ENCODE measurements at regions not wholly inside any gene's neighbourhood (a gene's known extent, or its start where the extent isn't known, plus 50 kb on each side); places are given as distances from the start of the nearest gene placed in this dataset.

GRCh38 chr21:41605934-41606285 is 98.0 kb upstream of the TMPRSS2 start:
- no peak for DNase-seq

DNA sequence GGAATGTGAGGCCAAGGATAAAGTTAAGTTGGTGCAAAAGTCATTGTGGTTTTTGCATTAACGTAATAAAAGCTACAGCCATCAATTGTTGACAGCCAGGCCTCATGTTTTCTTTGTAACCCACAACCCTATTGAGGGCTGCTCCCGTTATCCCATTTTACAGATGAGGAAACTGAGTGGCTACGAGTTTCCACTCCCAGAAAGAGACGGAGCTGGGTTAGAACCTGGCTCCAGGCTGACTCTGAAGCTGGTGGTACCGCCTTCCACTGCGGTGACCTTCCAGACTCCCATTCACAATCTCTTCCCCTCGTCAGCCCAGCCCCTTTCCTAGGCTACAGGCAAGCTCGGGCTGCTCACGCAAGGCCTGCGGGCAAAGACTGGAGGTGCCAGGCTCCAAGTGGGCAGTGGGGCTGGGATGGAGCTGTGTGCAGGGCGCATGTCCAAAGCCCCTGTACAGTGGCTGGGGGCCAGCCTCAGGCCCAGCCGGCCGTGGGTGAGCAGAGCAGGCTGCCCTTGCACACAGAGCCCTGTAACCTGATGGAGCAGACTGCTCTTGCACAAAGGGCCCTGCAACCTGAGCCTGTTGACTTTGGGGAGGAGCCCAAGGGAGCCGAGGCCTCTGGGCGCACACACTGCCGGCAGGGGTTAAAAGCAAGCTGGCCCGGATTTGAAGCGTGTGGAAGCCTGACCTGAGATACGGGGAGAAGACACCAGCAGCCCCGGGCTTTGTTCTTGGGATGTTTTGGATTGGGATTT is 97.4 kb upstream of the TMPRSS2 start:
- DNase-seq, result no peak

DNA sequence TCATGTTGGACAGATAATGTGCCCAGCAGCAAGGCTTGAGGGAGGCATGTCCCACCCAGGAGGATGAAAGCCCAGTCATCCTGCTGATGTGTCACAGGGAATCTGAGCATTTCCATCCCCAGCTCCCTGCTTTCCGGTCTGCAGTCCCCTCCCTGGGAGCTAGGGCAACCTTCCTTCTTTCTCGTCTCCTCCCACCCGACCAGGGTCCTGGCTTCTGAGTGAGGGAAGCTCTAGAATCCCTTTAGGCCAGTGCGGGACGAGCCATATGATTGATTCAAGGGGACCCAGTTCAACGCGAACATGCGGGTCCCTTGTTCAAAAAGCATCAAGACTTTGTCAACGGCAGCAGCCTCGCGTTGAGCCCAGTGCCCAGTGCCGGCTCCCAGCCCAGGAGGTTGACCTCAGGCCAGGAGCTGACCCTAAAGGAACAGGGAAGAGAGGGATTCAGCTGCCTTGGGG is 96.7 kb upstream of the TMPRSS2 start:
- DNase-seq, result no peak

- DNase-seq, result no peak
Observed at GRCh38 chr21:41603476-41603875, 95.5 kb upstream of the TMPRSS2 start.

GRCh38 chr21:41602531-41602930 is 94.6 kb upstream of the TMPRSS2 start:
- DNase-seq, result no peak

GRCh38 chr21:41601573-41602368 is 93.8 kb upstream of the TMPRSS2 start:
- DNase-seq, result no peak

DNA sequence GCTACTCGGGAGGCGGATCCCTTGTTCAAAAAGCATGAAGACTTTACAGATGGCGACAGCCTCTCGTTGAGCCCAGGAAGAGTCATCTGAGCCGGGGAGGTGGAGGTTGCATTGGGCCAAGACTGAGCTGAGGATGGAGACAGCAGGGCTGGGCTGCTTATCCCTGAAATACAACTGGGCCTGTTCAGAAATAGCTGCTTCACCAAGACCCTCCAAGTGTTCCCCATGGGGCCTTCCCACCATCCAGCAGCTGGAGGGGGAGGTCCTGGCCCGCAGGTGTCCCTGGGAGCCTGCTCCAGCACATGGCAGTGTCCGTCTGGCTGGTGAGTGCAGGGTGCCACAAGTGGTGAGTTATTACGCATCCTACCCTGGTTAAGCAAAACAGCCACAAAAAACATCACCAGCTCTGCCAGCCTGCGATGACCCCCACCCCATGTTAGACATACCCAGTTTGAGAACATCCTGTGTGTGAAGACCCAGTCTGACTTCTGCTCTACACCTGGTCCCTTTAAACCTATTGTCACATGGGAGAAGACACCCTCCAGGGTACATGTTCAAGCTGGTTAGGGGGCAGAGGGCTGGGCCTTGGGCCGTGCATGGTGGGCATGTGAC is 93.1 kb upstream of the TMPRSS2 start:
- no peak for DNase-seq

- DNase-seq, result no peak
Observed at GRCh38 chr21:41600556-41600955, 92.6 kb upstream of the TMPRSS2 start.

- DNase-seq, result no peak
Observed at GRCh38 chr21:41600116-41600515, 92.2 kb upstream of the TMPRSS2 start.

GRCh38 chr21:41598561-41599431 is 90.8 kb upstream of the TMPRSS2 start:
- no peak for DNase-seq

DNA sequence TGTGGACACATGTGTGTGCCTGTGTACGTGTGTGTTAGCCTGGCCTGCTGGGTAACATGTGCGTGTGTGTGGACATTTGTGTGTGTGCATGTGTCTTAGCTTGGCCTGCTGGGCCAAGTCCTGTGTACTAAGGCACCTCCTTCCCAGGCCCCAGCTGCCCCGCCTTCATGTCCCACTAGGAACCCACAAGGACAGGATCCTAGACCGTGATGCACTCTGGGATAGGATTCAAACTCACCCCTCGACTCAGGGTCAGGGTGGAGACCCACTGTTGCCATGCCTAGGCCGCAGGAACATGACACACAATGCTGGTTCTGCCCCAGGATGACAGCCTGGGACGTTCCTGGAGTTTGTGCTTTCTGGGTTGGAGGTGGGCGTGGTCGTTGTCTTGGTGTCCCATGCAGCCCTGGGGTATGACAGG is 89.9 kb upstream of the TMPRSS2 start:
- no peak for DNase-seq

- DNase-seq, result no peak
Observed at GRCh38 chr21:41597227-41597626, 89.3 kb upstream of the TMPRSS2 start.

DNA sequence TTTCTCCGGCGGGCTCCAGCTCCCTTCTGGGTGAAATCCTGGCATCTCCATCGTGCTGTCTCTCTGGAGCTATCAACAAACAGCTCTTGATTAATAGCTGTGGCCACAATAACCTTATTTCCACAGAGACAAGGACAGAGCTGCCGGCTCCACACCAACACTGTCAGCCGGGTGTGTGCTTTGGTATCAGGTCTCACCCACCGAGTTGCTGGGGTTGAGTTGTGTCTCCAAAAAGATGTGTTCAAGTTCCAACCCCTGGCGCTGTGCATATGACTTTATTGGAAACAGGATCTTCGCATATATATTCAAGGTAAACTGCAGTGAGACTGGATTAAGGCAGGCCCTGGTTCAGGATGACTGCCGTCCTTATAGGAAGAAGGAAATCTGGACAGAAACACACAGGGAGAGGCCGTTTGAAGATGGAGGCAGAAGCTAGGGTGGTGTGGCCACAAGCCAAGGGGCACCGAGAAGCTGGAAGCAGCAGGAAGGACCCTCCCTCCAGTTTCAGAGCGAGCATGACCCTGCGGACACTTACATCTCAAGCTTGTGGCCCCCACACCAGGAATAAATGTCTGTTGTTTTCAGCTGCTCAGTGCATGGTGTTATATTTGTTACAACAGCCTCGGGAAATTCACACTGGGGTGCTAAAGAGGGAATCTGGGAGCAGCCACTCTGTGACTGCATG is 88.4 kb upstream of the TMPRSS2 start:
- DNase-seq, result no peak

GRCh38 chr21:41594268-41594667 is 86.3 kb upstream of the TMPRSS2 start:
- DNase-seq, result no peak

- DNase-seq, result no peak
Observed at GRCh38 chr21:41593760-41594138, 85.8 kb upstream of the TMPRSS2 start.

GRCh38 chr21:41593051-41593759 is 85.2 kb upstream of the TMPRSS2 start:
- DNase-seq, result no peak

DNA sequence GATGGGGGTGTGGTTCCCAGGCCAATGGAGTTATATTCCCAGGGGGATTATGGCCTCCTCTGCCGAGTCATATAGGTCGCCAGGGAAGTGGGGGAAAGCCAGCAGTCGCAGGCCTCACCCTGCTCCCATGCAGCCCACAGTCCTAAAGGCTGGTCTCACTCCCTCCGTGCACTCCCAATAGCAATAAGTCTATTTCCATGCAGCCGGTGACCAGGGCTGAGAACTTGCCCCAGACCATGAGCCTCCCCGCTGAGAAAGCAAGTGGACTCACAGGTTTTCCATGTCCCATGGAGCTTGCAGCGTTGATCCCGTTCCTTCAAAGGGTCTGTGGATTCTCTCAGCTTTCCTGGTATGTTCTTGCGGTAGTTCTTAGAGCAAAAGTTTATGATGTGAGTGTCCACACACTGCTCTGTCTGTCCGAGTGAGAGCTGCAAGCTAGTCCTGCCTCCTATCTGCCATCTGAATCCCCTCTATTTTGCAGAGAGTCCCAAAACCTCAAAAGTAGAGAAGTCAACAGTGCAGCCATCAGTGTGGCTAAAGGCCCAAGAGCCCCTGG is 81.7 kb upstream of the TMPRSS2 start:
- no peak for DNase-seq

GRCh38 chr21:41589131-41589530 is 81.2 kb upstream of the TMPRSS2 start:
- no peak for DNase-seq

DNA sequence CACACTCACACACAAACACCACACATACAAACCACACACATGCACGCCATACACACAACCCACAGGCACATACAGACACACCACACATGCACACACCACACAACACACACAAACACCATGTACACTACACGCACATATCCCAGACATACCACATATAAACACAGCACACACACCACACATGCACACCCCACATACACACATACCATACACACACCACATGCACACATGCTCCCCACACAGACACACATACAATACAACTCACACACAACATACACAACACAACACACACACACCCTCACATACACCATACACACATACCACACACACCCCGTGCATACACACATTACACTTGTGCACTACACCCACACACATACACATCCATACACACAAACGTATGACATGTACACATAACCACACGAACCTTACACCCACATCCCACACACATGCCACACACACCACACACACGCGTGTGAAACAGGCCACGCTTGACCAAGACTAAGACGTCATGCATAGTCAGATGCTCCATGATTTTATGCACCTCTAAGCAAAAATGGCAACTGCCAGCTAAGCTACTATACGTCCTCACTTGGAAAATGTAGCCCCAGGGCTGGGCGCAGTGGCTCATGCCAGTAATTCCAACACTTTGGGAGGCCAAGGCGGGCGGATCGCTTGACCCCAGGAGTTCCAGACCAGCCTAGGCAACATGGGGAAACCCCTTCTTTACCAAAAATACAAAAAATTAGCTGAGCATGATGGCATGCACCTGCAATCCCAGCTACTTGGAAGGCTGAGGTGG is 77.4 kb upstream of the TMPRSS2 start:
- DNase-seq, result no peak

GRCh38 chr21:41584603-41585176 is 76.7 kb upstream of the TMPRSS2 start:
- DNase-seq, result no peak

Measured in NCI-H446 (cell line).